ENCODE measurements at regions not wholly inside any gene's neighbourhood (a gene's known extent, or its start where the extent isn't known, plus 50 kb on each side); places are given as distances from the start of the nearest gene placed in this dataset.

DNA sequence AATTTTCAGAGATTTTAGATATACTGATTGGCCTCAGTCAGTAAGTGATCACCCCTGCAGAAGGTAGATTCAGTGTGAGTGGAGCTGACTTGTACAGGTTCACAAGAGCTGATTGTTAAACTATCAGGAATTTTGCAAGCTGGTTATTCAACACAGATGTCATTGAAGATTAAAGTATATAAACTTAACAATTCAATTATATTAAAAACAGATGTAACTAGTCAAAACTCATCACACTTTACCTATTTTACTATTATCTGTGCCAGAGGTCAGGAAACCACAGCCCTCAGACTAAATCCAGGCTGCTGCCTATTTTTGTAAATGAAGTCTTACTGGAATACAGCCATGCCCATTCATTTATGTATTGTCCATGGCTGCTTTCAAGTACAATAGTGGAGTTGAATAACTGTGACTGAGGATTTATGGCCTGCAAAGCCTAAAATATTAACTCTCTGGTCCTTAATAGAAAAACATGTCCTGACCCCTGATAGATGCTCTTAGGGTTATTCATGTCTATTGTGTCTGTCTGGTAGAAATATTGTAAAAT lies 429.3 kb upstream of the PDZRN3 start:
- no peak for TF ChIP-seq POLR2A (IDR thresholded peaks at IDR 0.05; ENCODE audit: extremely low read depth, insufficient read length)
- TF ChIP-seq, protein P1, sequence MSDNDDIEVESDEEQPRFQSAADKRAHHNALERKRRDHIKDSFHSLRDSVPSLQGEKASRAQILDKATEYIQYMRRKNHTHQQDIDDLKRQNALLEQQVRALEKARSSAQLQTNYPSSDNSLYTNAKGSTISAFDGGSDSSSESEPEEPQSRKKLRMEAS (IDR thresholded peaks at IDR 0.05; ENCODE audit: low read depth, low read length), result no peak
- TF ChIP-seq, protein P2, sequence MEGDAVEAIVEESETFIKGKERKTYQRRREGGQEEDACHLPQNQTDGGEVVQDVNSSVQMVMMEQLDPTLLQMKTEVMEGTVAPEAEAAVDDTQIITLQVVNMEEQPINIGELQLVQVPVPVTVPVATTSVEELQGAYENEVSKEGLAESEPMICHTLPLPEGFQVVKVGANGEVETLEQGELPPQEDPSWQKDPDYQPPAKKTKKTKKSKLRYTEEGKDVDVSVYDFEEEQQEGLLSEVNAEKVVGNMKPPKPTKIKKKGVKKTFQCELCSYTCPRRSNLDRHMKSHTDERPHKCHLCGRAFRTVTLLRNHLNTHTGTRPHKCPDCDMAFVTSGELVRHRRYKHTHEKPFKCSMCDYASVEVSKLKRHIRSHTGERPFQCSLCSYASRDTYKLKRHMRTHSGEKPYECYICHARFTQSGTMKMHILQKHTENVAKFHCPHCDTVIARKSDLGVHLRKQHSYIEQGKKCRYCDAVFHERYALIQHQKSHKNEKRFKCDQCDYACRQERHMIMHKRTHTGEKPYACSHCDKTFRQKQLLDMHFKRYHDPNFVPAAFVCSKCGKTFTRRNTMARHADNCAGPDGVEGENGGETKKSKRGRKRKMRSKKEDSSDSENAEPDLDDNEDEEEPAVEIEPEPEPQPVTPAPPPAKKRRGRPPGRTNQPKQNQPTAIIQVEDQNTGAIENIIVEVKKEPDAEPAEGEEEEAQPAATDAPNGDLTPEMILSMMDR (IDR thresholded peaks at IDR 0.05; ENCODE audit: low read depth, low read length), result no peak
